Renal cortical epithelial cell (primary cell): ENCODE measurements at regions not wholly inside any gene's neighbourhood (a gene's known extent, or its start where the extent isn't known, plus 50 kb on each side); places are given as distances from the start of the nearest gene placed in this dataset.

ENCODE experiments used
- DNase-seq: peaks from one replicate; pipeline ENCODE4 v3.0.0-alpha.2; 2011; ENCODE audit warnings: low read depth

DNA sequence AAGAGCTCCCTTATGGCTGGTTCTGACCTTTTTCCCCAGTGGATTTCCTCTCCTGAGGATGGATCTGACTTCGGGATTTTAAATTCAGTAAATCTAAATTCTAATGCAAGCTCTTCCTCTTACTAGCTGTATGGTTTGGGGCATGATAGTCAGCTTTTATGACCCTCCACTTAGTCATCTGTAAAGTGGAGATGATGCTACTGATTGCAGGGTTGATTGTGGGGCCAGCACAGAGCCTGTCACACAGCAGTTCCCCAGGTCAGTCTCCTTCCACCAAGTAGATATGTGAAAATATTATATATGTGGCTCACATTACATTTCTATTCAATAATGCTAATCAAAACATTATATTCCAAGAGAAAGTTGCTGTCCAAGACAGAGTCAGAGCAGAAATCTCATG lies 141.3 kb upstream of the UBE2E1 start:
- no peak for DNase-seq

DNA sequence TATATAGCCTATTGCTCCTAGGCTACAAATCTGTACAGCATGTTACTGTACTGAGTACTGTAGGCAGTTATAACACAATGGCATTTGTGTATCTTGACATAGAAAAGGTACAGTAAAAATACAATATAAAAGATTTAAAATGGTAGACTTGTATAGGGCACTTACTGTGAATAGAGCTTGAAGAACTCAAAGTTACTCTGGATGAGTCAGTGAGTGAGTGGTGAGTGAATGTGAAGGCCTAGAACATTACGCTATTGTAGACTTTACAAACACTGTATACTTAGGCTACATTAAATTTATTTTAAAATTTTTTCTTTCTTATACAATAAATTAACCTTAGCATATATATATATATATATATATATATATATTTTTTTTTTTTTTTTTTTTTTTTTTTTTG lies 140.0 kb upstream of the UBE2E1 start:
- peak; percentile 34 for DNase-seq

DNA sequence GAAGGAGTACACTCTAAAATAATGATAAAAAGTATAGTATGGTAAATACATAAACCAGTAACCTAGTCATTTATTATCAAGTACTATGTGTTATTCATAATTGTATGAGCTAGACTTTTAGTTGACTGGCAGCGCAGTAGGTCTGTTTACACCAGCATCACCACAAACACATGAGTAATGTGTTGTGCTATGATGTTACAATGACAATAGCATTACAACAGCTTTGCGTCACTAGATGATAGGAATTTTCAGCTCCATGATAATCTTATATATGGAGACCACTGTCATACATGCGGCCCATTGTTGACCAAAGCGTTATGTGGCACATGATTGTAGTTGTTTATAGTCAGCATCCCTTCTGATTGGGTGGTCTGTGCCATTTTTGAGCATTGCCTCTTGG lies 138.9 kb upstream of the UBE2E1 start:
- DNase-seq = no peak

DNA sequence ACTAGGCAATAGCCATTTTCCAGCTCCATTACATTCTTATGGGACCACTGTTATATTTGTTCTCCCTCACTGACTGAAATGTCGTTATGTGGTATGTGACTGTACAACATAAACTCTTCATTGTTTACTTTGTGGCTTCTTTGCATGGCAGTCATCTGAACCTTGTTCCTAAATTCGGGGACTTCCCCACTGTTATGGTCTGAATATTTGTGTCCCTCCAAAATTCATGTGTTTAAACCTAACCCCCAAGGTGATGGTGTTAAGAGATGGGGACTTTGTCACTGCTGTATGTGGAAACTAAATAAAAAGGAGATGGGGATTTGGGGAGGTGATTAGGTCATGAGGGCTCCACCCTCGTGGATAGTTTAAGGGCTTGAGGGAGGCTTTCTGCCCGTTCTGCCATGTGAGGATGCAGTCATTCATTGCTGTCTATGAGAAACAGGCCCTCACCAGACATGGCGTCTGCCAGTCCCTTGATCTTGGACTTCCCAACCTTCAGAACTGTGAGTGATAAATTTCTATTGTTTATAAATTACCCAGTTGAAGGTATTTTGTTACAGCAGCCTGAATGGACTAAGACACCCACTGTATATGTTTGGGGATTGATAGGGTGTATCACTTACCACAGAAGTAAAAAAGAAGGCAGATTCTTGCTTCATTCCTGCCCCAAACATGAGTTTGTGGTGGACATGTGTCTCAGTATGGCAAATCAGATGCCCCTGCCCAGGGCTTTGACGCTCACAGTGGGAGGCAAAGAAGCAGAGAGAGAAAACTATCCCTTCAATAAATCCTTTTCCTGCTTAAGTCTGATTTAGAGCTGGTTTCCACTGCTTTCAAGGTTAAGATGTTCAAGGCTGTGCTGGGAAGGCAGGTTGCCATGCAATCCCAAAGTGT lies 138.0 kb upstream of the UBE2E1 start:
- DNase-seq = no peak

DNA sequence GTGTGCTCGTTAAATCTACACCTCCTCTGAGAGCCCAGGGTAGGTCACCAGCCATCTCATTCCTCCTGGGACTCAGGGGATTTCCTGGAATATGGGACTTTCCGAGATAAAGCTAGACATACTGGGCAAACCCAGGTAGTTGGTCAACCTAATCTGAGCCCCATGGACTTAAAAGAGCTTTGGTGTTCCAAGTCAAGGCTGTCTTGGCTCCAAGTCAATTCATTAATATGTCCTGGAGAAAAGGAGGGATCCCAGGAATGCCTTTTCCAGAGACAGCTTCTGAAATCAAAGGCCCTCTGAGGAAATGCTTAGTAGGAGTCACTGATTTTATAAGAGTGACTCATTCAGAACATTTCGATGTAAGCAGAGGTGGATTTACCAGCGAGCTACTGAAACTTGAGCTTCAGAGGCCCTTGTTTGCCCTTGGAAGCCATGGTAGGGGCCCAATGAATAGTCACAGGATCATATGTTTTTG lies 137.3 kb upstream of the UBE2E1 start:
- DNase-seq = peak; percentile 99

DNA sequence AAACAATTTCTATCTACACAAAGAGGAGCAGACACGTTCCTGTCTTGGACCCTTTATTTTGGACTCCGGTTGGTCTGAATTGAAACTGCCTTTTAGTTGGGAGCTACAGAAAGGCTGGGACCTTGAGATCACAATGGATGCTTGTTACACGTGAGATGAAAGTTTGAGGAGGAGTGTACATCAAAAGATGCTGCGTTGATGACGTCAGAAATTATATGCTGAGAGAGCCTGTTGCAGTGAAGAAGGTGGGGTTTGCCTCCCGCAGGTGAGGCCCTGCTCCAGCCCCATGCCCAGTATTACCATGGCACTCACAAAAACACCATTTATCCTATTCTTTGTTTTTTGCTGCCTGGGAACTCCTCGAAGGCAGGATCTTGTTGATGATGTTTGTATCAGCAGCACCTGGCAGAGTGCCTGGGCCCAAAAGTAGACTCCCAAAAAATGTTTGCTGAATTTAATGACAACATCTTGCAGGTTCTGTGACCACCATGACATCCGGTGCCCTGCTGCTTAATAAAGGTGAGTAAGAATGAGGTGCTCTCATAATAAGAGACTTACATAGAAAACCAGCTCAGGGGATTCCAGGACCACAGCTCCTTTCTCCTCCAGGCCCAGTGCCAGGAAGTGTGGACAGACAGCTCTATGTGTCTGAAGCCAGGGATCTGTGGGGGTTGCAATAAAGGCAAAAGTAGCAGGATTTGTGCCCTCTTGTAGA lies 136.1 kb upstream of the UBE2E1 start:
- no peak for DNase-seq

DNA sequence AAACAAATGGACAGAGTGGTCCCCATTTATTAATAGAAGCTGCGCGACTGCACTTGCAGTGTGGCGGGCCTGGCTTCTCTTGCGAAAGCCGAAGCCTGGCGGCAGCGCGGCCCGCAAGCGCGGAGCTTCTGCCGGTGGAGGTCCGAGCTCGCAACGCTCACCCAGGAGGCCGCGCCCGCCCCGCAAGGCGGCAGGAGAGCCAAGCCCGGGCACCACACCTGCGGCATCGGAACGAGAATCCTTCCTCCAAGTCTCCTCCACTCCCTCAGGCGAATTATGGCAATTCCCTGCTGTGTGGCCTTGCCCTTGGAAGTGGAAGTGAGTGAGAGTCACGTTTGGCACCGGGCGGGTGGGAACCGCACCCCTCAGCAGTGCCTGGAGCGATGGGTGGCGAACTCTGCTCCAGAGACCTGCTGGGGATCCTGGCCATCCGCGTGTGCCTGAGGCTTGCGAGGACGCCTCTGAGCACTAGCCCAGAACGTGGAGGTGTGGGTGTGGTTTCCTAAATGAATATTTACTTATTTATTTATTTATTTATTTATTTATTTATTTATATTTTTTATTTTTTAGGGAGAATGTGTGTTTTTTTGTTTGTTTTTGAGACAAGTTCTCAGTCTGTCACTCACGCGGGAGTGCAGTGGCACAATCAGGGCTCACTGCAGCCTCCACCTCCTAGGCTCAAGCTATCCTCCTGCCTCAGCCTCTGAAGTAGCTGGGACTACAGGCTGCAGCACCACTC lies 133.7 kb upstream of the UBE2E1 start:
- DNase-seq = no peak

DNA sequence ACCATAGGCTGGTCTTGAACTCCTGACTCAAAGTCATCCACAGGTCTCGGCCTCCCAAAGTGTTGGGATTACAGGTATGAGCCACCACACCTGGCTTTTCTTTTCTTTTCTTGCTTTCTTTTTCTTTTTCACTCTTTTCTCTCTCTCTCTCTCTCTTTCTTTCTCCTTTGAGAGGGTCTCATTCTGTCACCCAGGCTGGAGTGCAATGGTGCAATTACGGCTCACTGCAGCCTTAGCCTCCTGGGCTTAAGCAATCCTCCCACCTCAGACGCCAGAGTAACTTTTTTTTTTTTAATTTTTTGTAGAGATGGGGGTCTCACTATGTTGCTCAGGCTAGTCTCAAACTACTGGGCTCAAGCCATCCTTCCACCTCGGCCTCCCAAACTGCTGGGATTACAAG lies 133.1 kb upstream of the UBE2E1 start:
- DNase-seq = no peak

DNA sequence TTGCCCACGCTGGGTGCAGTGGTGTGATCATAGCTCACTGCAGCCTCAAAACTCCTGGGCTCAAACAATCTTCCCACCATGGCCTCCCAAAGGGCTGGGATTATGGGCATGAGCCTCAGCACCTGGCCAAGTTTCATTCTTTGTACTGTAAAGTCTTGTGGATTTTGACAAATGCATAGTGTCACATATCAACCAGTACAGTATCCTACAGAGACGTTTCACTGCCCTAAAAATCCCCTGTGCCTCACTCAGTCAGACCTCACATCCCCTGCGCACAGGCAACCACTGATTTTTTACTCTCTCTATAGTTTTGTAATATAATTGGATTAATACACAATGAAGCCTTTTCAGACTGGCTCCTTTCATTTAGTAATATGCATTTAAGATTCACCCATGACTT lies 130.7 kb upstream of the UBE2E1 start:
- DNase-seq = no peak

DNA sequence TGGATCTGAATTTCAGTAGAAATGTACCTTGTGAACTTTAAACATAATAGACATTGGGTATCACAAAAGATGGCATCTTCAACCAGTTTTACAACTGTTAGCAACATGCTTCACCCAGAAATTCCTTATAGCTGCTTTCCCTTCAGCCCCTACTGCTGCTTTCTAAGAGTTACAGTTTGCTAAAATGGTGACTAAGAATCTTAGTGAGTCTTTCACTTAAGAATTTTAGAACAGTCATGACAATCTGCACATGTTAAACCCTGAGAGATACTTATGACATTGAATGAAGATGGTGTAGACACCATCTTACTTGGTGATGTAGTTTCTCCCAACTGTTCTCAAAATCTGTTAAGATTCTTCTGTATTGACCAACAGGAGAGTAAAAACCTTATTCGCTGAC lies 129.7 kb upstream of the UBE2E1 start:
- DNase-seq = peak; percentile 23

DNA sequence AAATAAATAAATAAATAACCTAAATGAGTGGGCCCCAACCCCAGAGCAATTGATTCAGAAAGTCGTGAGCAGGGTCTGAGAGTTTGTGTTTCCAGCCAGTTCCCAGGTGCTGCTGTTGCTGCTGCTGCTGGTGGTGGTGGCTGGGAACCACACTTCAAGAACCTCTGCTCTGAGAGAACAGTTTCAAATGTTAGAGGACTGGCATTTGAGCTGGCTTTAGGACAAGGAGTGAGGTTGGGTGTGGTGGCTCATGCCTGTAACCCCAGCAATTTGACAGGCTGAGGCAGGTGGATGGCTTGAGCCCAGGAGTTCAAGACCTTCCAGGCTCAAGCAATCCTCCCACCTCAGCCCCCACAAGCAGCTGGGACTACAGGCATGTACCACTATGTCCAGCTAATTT lies 123.1 kb upstream of the UBE2E1 start:
- DNase-seq = no peak

DNA sequence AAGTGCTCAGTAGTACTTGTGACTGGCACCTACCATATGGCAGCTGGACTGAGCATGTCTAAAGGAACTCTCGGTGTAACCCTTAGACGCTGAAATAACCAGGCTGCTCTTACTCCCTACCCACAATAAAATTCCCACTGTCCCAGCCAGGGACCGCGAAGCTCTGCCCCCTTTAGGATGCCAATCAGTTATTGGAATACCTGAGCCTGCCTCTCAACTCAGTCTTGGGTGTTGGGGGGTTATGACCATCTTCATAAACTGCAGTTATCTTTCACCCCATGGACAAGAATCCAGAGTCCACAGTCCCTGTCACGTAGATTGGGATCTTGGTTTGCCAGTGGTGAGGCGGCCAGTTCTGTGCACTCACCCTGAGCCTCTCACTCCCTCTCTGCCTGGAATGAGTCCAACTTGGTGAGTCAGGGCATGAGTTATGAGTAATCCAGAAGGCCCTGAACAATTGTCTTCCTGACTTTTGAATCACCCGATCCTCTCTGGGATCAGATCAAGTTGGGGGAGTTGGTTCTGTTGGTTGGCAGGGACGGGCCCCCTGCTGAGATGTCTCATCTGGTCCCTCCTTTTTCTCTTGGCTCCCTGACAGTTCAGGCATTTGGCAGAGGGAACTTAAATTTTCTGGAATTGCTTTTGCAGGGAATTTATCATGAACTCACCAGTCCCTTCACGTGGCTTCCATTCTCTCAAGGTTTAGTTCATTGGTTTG lies 120.1 kb upstream of the UBE2E1 start:
- DNase-seq = peak; percentile 99

DNA sequence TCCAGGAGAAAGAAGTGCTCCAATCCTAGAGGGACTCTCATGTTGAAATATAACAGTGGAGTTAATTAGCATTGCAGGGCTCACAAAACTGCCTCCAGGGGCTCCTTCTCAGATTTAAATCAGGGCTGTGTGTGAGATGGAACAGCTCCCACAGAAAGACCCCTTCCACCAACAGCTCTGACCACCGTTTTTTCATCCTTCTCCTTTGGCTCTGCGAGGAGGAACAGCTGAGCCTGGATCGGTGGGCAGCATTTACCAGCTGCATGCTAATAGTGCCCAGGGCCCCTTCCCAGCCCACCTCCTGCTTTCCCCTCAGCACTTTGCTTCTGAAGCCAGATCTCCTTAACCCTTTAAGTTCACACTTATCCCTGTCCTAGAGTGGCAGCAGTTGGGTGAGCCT lies 119.2 kb upstream of the UBE2E1 start:
- no peak for DNase-seq

DNA sequence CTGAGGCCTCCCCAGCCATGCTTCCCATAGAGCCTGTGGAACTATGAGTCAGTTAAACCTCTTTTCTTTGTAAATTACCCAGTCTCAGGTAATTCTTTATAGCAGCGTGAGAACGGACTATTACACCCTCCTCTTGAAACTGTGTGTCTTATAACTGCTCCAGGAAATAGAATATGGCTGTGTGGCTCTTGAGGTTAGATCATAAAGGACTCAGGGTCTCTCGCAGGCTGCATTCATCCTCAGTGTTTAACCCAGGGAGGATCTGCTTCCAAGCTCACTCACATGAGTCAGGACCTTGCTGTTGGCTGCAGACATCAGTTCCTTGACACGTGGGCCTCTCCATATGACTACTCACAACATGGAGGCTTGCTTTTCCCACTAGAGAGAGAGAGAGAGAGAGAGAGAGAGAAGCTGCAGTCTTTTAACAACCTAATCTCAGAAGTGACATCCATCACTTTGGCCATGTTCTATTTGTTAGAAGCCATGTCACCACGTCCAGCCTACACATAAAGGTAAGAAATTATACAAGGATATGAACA lies 114.3 kb upstream of the UBE2E1 start:
- DNase-seq = no peak

DNA sequence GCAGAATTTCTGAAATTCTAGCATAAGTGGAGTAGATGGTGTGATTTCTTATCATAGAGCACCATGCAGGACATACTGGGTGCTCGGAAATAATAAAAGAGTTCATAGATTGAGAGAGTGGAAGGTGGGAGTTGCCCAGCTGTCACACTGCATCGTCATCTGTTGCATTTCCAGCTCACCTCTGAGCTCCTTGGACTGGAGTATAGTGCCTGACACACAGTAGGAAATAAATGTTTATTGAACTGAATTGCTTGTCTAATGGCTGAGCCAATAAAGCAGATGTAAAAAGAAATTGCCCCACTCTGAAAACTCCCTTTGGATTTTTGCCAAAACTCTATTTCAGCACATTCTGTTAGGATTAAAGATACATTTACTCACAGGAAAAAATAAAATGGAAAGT lies 108.9 kb upstream of the UBE2E1 start:
- peak; percentile 28 for DNase-seq

DNA sequence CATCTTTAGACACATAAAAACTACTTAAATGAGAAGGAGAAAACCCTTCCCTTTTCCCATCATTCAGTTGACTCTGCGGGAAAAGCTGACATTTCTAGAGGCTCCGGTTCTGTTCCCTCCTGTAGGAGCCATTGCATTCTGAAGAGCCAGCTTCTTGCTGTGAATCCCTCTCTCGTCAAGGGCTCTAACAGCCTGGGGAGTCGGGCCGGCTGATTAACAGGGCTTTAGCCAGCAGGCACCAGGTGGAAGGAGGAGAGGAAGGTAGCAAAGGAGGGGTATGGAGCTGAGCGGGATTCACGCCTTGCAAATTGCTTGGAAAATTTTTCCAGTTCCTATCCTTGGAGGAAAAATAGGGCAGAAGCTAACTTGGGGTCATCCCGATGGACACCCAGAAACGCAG lies 108.3 kb upstream of the UBE2E1 start:
- DNase-seq = no peak

DNA sequence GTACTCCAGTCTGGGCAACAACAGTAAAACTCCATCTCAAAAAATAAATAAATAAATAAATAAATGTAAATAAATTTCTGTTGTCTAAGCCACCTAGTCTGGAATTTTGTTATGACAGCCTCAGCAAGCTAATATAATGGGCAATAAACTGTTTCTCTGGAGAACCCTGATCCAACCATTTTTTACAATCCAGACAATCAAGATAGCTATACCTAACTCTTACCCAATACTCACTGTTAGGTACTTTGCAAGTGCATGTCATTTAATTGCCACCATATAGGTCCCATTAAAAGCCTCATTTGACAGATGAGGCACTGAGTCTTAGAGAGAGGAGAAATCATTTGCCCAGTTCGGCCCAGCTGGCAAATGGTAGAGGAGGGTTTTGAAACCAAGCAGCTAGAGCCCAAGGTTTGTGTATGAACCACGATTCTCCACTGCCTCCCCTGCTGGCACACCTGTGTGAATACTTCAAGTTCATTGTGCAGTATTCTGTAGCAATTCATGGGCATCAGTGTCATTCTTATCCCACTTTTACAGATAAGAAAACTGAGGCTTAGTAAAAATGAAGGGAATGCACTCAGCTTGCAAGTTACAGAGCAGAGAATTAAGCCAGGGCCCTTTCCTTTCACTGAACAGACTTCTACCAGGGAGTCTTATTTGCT lies 107.0 kb upstream of the UBE2E1 start:
- DNase-seq = no peak

DNA sequence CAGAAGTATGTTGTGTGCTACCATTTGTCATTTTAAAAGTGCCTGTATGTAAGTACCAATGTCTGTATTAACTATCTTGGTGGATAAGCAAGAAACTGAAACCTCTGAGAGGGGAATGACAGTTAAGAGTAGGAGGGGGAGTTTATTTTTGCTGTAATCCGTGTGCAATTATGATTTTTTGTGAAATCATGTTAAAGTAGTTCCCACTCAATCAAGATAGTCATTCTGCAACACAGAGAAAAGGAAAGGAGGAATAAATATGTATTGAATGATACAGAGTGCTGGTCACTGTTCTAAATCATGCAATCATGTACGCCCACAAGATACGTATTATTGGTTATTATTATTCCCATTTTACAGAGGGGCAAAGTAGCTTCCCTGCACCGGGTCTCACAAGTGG lies 105.1 kb upstream of the UBE2E1 start:
- DNase-seq = no peak

DNA sequence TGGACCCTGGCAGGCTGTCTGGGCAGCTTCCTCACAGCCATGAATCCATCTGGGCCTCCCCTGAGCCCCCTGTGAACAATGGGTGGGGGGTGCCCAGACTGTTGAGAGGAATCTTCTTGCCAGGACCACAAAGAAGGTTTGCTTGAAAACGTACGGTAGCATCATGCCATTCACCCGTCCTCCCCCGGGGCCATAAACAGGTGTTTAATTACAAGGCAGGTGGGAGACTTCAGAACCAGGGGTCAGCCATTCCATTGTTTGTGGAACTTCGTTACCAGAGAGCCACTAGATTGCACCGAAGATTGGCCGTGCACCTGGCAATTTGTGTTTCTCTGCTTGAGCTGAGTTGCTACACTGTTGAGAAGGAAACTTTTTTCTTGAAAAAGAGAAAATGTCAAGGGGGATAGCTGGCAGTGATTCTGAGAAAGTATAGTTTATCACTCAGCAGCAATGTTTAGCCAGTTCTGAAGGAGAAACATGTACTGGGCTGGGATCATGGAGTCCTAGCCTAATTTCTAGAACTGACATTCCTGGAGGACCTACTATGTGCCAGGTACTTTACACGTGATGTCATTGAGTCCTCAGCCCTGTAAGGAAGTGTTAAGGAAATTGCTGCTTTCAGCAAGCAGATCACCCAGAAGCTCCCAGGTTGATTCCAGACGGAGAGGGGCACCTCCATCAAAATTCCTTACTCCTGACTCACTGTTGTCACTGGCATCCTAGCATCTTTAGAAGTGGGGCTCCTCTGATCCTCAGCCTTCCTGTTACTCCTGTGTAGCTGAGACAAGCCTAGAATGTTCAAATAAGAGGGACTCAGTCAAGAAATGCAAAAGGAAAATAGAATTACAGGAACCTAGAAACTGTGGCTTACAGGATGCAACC lies 103.8 kb upstream of the UBE2E1 start:
- DNase-seq = peak; percentile 43

DNA sequence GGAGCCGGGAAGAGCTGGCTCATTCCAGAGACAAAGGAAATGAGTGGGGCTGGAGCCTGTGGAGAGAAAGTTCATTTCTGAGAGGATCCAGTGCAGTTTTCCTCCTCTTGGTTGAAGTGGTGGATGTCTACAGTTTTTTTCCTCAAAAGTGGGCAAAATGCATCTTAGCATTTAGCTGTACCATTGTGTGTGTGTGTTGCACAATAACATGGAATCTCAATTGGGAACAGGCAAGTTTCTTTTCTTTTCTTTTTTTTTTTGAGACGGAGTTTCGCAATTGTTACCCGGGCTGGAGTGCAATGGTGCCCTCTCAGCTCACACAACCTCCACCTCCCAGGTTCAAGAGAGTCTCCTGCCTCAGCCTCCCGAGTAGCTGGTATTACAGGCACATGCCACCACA lies 101.5 kb upstream of the UBE2E1 start:
- peak; percentile 50 for DNase-seq
